ENCODE measurements at regions not wholly inside any gene's neighbourhood (a gene's known extent, or its start where the extent isn't known, plus 50 kb on each side); places are given as distances from the start of the nearest gene placed in this dataset.

DNA sequence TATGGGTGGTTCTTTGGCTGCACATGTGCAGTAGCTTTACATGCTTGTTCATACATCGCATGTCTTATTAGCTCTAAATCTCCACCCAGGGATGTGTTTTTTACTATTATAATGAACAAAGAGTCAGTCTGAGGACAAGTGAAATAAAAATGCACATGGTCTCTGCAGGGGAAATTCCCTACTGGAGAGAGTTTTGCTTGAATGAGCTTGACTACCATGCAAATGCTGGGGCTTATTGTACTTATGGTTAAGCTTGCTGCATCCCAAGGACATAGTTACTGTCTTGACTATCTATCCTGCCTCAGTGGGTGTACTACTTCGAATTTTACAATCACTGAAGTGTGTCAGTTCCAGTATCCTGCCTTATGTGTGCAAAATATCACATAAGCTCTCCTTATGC is 362.7 kb downstream of the TDRD15 start:
- H3K36me3 ChIP-seq = no peaks in the 10 kb centered on the region
- H3K27ac ChIP-seq = no peak overlapping the region
- DNase-seq (no peak), ATAC-seq (no peak)
- peaks cover 0 to 10% of the 10 kb centered on the region in 2 donors for H3K9me3 ChIP-seq
- TF ChIP-seq, protein P1, sequence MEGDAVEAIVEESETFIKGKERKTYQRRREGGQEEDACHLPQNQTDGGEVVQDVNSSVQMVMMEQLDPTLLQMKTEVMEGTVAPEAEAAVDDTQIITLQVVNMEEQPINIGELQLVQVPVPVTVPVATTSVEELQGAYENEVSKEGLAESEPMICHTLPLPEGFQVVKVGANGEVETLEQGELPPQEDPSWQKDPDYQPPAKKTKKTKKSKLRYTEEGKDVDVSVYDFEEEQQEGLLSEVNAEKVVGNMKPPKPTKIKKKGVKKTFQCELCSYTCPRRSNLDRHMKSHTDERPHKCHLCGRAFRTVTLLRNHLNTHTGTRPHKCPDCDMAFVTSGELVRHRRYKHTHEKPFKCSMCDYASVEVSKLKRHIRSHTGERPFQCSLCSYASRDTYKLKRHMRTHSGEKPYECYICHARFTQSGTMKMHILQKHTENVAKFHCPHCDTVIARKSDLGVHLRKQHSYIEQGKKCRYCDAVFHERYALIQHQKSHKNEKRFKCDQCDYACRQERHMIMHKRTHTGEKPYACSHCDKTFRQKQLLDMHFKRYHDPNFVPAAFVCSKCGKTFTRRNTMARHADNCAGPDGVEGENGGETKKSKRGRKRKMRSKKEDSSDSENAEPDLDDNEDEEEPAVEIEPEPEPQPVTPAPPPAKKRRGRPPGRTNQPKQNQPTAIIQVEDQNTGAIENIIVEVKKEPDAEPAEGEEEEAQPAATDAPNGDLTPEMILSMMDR (IDR thresholded peaks at IDR 0.05) = no peak
- intact Hi-C loops (cut with DNase I) = no loop called here
- no peaks in the 10 kb centered on the region for H3K4me1 ChIP-seq
- H3K4me3 ChIP-seq = no peak overlapping the region
- no peaks in the 10 kb centered on the region for H3K27me3 ChIP-seq

DNA sequence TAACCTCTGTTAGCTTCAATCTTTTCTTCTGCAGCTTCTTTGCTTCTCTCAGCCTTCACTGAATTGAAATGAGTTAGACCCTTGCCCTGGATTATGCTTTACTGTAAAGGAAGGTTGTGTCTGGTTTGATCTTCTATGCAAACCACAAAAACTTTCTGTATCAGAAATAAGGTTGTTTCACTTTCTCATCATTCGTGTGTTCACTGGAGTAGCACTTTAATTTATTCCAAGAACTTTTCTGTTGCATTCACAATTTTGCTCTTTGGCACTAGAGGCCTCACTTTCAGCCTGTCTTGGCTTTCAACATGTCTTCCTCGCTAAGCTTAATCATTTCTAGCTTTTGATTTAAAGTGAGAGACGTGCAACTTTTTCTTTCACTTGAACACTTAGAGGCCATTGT is 365.3 kb downstream of the TDRD15 start:
- Histone ChIP-seq H3K27me3 (no peaks in the 10 kb centered on the region), H3K4me3 (no peak overlapping the region), H3K9me3 (no peaks in the 10 kb centered on the region), H3K4me1 (no peaks in the 10 kb centered on the region), H3K36me3 (no peaks in the 10 kb centered on the region), H3K27ac (no peak overlapping the region)
- intact Hi-C loops (cut with DNase I) = no loop called here
- TF ChIP-seq, protein P1 (IDR thresholded peaks at IDR 0.05) = no peak
- ATAC-seq = no peak
- no peak for DNase-seq

DNA sequence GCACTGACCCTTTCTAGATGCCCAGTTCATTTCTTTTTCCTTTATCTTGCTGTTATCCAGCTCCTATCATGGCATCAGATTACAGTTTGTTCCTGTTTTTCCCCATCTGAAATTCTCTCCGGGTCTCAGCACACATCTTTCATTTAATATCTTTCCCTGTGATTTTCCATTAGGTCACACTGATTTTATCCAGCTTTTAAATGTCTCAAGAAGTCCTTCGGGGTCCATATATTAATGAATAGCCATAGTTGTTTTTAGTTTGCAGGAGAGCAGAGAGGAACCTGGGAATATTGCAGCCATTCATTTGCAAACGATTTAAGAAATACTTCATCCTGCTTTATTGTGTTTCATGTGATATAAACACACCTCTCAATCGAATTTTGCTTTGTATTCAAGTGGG is 374.2 kb downstream of the TDRD15 start:
- TF ChIP-seq, protein P1 (IDR thresholded peaks at IDR 0.05) = no peak
- intact Hi-C loops (cut with DNase I) = no loop called here
- H3K36me3 ChIP-seq = no peaks in the 10 kb centered on the region
- DNase-seq (no peak), ATAC-seq (no peak)
- H3K4me1 ChIP-seq = no peaks in the 10 kb centered on the region
- peaks cover 0 to 6% of the 10 kb centered on the region in 2 donors for H3K9me3 ChIP-seq
- no peak overlapping the region for H3K4me3 ChIP-seq
- no peak overlapping the region for H3K27ac ChIP-seq
- no peaks in the 10 kb centered on the region for H3K27me3 ChIP-seq

DNA sequence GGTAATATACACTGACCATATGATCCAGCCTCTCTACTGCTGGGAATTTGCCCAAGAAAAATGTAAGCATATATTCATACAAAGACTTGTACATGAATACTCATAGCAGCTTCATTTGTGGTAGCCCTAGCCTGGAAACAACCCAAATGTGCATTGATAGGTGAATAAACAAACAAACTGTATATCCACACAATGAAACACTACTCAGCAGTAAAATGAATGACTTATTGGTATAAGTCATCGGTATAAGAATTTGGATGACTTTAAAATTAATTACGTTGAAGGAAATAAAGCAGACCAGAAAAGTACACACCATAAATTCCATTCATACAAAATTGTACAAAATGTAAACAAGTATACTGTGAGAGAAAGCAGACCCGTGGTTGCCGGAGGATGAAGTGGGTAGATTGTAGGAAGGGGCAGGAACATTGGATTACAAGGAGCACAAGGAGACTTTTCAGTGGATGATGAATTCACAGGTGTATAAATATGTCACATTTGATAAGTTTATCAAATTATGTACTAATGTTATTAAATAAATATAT is 376.7 kb downstream of the TDRD15 start:
- Histone ChIP-seq H3K4me3 (no peak overlapping the region), H3K4me1 (no peaks in the 10 kb centered on the region), H3K9me3 (peaks cover 0 to 6% of the 10 kb centered on the region in 2 donors), H3K27ac (no peak overlapping the region), H3K27me3 (no peaks in the 10 kb centered on the region), H3K36me3 (no peaks in the 10 kb centered on the region)
- TF ChIP-seq, protein P1 (IDR thresholded peaks at IDR 0.05) = no peak
- DNase-seq (no peak), ATAC-seq (no peak)
- intact Hi-C loops (cut with DNase I) = no loop called here

DNA sequence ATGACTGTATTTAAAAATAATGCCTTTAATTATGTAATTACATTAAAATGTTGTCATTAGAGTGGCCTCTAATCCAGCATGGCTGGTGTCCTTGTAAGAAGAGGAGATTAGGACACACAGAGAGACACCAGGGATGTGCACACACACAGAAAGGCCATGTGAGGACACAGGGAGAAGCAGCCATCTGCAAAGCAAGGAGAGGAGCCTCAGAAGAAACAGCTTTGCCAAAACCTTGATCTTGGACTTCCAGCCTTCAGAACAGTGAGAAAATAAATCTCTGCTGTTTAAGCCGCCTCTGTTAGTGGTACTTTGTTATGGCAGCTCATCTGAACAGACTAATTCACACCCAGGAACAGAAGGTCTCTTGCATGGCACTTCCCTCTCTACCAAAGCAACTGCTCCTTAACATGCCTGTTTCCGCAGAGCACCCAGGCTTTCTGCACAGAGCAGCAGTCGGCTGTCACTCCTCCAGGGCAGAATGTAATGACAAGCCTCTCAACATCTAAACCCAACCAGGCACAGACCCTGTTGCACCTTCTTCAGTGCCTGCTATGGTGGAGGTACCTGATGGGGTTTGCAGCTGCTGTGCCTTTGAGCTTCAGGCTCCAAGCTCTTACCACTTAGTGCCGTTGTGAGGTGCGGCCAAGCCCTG is 377.7 kb downstream of the TDRD15 start:
- no peaks in the 10 kb centered on the region for H3K27me3 ChIP-seq
- TF ChIP-seq, protein P1 (IDR thresholded peaks at IDR 0.05) = no peak

More for the DNA sequence above, 377.7 kb downstream of the TDRD15 start:
- DNase-seq = no peak
- Histone ChIP-seq H3K9me3 (peaks cover 0 to 5% of the 10 kb centered on the region in 2 donors), H3K36me3 (no peaks in the 10 kb centered on the region), H3K4me1 (no peaks in the 10 kb centered on the region), H3K4me3 (no peak overlapping the region), H3K27ac (no peak overlapping the region)
- peak; percentile 25 for ATAC-seq
- intact Hi-C loops (cut with DNase I) = no loop called here
